ENCODE measurements at regions not wholly inside any gene's neighbourhood (a gene's known extent, or its start where the extent isn't known, plus 50 kb on each side); places are given as distances from the start of the nearest gene placed in this dataset.

GRCh38 chr2:71776227-71776626, 322.9 kb downstream of the DYSF start:
- DNase-seq (ENCODE audit: low read depth in 2 of 2), result no peak

GRCh38 chr2:71773218-71773617, 319.9 kb downstream of the DYSF start:
- DNase-seq (ENCODE audit: low read depth in 2 of 2), result no peak

GRCh38 chr2:71772510-71773172, 319.3 kb downstream of the DYSF start:
- DNase-seq (ENCODE audit: low read depth in 2 of 2), result no peak

- no peak for DNase-seq (ENCODE audit: low read depth in 2 of 2)
These were observed 314.3 kb downstream of the DYSF start for GRCh38 chr2:71767663-71768062.

- DNase-seq (ENCODE audit: low read depth in 2 of 2), result no peak
These were observed 305.7 kb downstream of the DYSF start for GRCh38 chr2:71759060-71759459.

GRCh38 chr2:71757351-71757750, 304.0 kb downstream of the DYSF start:
- no peak for DNase-seq (ENCODE audit: low read depth in 2 of 2)

- DNase-seq (ENCODE audit: low read depth in 2 of 2), result no peak
These were observed 303.0 kb downstream of the DYSF start for GRCh38 chr2:71756280-71756906.

- DNase-seq (ENCODE audit: low read depth in 2 of 2), result no peak
These were observed 298.2 kb downstream of the DYSF start for GRCh38 chr2:71751590-71751989.

GRCh38 chr2:71749671-71750101, 296.3 kb downstream of the DYSF start:
- DNase-seq (ENCODE audit: low read depth in 2 of 2), result no peak

- no peak for DNase-seq (ENCODE audit: low read depth in 2 of 2)
These were observed 294.9 kb downstream of the DYSF start for GRCh38 chr2:71748227-71748626.

- no peak for DNase-seq (ENCODE audit: low read depth in 2 of 2)
These were observed 294.2 kb downstream of the DYSF start for GRCh38 chr2:71747559-71747958.

- DNase-seq (ENCODE audit: low read depth in 2 of 2), result no peak
These were observed 293.7 kb downstream of the DYSF start for GRCh38 chr2:71746946-71747501.

- DNase-seq (ENCODE audit: low read depth in 2 of 2), result no peak
These were observed 291.4 kb downstream of the DYSF start for GRCh38 chr2:71744781-71745180.

GRCh38 chr2:71743995-71744675, 290.8 kb downstream of the DYSF start:
- DNase-seq (ENCODE audit: low read depth in 2 of 2), result no peak

- no peak for DNase-seq (ENCODE audit: low read depth in 2 of 2)
These were observed 289.7 kb downstream of the DYSF start for GRCh38 chr2:71742953-71743601.

- no peak for DNase-seq (ENCODE audit: low read depth in 2 of 2)
These were observed 283.6 kb downstream of the DYSF start for GRCh38 chr2:71736986-71737385.

GRCh38 chr2:71736091-71736861, 282.9 kb downstream of the DYSF start:
- DNase-seq (ENCODE audit: low read depth in 2 of 2), result no peak

Data from stimulated activated CD8-positive, alpha-beta memory T cell treated with anti-CD3 and anti-CD28 coated beads, Interleukin-2, amount 100 ng/mL, for 48 hours (primary cell).